HG02588 (cell line): ENCODE measurements at regions not wholly inside any gene's neighbourhood (a gene's known extent, or its start where the extent isn't known, plus 50 kb on each side); places are given as distances from the start of the nearest gene placed in this dataset.
"Not testable (repeated sequence)": the region's sequence is repeated elsewhere in the genome, so short reads cannot be mapped to it uniquely, and the experiment has no call there.

ENCODE experiments used
- ATAC-seq: cut with Tn5 transposase; IDR thresholded peaks from one replicate; pipeline ENCODE4 v1.9.1; 2021; ENCODE audit warnings: mild to moderate bottlenecking, moderate library complexity; ENCODE audit not compliant: unreplicated experiment

GRCh38 chr5:167916706-167917105, 374.7 kb upstream of the WWC1 start:
- ATAC-seq: no peak

GRCh38 chr5:167918184-167918812, 373.1 kb upstream of the WWC1 start:
- no peak for ATAC-seq

GRCh38 chr5:167918813-167919483, 372.5 kb upstream of the WWC1 start:
- ATAC-seq: no peak

- no peak for ATAC-seq
These were observed 370.9 kb upstream of the WWC1 start for GRCh38 chr5:167920589-167920988.

GRCh38 chr5:167921796-167922195, 369.6 kb upstream of the WWC1 start:
- no peak for ATAC-seq

GRCh38 chr5:167923396-167923795, 368.0 kb upstream of the WWC1 start:
- ATAC-seq: no peak

- ATAC-seq: no peak
These were observed 361.6 kb upstream of the WWC1 start for GRCh38 chr5:167929841-167930240.

GRCh38 chr5:167934551-167934971, 356.9 kb upstream of the WWC1 start:
- no peak for ATAC-seq

GRCh38 chr5:167936022-167936421, 355.4 kb upstream of the WWC1 start:
- ATAC-seq: no peak

GRCh38 chr5:167936944-167937634, 354.4 kb upstream of the WWC1 start:
- no peak for ATAC-seq

GRCh38 chr5:167937635-167937998, 353.8 kb upstream of the WWC1 start:
- no peak for ATAC-seq

GRCh38 chr5:167939686-167940085, 351.8 kb upstream of the WWC1 start:
- no peak for ATAC-seq

GRCh38 chr5:167940911-167941310, 350.5 kb upstream of the WWC1 start:
- ATAC-seq: no peak

GRCh38 chr5:167941556-167941955, 349.9 kb upstream of the WWC1 start:
- not testable (repeated sequence) for ATAC-seq

- no peak for ATAC-seq
These were observed 348.1 kb upstream of the WWC1 start for GRCh38 chr5:167943343-167943742.

GRCh38 chr5:167944121-167944852, 347.2 kb upstream of the WWC1 start:
- no peak for ATAC-seq

- no peak for ATAC-seq
These were observed 345.7 kb upstream of the WWC1 start for GRCh38 chr5:167945542-167946384.

GRCh38 chr5:167947306-167947705, 344.1 kb upstream of the WWC1 start:
- no peak for ATAC-seq

- ATAC-seq: no peak
These were observed 343.2 kb upstream of the WWC1 start for GRCh38 chr5:167948251-167948650.

- no peak for ATAC-seq
These were observed 342.0 kb upstream of the WWC1 start for GRCh38 chr5:167949435-167949834.
